ENCODE measurements at regions not wholly inside any gene's neighbourhood (a gene's known extent, or its start where the extent isn't known, plus 50 kb on each side); places are given as distances from the start of the nearest gene placed in this dataset.
A peak's percentile ranks its signal among the peaks of the same experiment; 100 is the strongest.

DNA sequence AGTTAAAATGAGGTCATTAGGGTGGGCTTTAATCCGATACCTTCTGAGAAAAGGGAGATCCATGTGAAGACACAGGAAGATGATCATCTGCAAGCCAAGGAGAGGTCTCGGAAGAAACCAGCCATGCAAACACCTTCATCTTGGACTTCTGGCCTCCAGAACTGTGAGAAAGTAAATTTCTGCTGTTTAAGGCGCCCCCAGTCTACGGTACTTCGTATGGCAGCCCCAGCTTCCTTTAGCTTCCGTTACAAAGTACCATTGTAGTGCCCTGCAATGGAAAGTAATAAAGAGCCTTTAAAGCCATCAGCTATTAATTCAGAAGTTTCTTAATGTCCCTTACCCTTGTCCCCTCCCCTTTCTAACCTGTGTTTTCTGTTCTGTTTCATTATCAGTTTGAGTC lies 308.1 kb downstream of the AACS start:
- DNase-seq = no peak

DNA sequence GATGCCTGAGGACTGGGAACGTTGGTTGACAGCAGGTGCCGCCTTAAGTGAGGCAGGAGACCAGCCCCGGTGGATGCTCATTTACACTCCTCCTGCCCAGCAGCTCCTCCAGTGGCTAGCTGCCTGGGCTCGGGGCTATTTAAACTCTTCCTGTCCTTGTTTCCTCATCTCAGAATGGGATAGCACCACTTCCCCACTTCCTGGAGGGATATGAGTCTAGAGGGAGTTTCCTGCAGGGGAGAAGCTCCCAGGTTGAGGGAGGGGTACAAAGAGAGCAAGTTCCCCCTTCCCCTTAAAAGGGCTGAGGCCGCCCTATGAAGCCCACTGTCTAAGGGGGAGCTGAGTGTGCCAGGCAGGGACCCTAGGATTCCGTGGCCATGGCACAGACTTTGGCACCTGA lies 311.2 kb downstream of the AACS start:
- DNase-seq = no peak

DNA sequence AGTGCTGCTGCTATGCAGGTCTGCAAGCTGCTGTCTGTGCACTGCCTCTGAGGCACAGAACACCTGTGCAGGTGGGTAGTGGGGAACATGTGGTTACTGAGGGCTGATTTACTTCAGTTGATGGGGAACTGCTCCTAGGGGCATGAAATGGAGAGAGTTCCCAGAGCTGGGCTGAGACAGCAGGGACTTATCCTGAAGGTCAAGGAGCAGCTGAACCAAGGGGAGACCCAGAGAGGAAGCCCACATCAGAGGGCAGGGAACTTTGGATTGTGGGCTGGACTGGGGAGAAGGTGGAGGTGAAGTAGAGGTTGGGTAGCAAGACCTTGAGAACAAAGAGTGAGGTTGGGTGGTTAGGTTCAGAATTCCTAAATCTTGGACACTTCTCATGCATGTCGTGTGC lies 311.9 kb downstream of the AACS start:
- no peak for DNase-seq

DNA sequence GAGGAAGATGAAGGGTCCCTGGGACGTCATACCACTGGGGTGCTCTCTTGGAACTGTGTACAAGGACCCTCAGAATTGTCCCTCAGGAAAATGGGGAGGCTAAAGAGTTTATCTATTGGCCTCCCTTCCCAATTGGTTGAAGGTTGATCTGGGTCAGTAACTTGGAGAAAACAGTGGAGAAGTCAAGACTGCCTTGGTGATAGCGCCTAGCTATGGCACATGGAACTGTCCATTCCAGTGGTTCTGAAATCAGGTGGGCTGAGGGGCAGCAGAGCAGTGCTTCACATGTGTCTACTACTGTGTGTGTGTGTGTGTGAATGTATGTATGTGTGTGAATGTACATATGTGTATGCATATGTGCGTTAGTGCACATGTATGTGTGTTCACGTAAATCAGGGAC lies 316.1 kb downstream of the AACS start:
- DNase-seq = no peak

DNA sequence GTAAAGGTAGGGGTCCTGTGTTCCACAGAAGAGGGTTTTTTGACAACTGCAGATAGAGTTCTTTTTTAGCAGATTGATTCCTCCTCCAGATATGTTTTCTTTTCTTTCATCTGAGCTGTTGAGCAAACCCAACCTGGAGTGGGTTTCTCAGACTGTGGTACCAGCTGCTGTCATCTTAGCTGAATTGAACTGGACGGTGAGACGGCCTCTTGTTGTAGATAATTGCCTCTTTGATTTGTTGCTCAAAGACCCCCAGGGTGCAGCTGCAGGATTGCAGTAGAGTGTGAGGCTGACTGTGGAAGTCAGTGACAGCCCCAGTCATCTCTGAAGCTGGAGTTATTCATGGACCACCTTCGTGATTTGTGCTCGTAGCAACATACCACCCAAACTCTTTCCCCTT lies 317.7 kb downstream of the AACS start:
- no peak for DNase-seq

DNA sequence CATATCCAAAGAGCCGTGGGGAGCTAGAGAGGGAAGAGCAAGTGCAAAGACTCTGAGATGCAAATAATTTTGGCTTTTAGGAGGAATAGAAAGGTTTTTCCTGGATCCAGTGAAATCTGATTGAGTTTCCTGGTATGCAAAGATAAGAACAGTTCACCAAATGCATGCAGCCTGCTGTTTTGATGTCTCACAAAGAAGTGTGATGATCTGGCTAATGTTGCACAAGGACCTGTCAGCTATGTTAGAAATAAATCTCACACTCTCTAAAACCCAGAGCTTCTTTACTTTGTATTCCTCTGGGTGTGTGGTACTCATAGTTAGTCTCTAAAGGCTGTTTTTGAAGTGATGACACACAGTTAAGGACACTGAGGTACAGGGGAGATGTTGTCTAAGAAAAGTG lies 321.4 kb downstream of the AACS start:
- no peak for DNase-seq

DNA sequence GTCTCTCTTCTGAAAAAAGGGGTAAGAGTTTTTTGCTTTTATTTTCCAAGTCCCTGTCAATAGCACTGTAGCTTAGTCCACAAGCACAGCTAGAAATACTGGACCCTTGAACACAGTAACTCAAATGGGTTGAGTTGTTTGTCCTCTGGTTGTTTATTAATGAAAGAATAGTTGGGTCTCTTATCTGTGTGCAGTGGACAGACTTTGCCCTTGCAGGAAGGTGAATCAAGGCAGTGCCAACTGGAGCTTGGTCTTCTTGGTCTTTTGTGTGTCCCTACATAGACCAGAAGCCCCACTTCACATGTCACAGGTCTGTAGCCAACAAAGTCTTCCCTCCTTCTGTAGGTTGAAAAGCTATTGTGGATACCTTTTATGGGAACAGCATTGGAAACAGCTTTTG lies 322.0 kb downstream of the AACS start:
- DNase-seq = no peak

DNA sequence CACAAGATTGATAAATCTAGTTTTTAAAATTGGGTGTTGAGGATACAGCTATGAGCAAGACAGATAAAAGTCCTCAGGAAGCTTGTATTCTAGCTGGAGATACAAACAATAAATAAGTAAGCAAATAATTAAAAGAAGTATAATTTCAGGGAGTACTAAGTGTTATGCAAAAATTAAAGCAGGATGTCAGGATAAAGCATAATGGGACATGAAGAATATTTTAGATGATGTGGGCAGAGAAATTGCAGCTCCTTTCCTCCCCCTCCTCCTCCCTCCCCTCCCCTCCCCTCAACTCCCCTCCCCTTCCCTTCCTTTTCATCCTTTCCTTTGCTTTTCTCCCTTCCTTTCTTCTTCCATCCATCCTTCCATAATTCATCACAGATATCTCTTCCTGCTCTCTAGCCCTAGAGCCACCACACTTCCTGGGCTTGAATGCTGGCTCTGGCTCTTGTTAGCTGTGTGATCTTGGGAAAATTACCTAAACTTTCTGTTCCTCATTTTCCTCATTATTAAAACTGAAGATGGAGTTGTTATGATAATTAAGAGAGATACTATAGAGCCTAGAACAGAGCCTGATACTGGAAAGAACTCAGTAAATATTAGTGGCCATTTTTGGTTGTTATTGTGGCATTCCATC lies 323.9 kb downstream of the AACS start:
- DNase-seq = no peak

DNA sequence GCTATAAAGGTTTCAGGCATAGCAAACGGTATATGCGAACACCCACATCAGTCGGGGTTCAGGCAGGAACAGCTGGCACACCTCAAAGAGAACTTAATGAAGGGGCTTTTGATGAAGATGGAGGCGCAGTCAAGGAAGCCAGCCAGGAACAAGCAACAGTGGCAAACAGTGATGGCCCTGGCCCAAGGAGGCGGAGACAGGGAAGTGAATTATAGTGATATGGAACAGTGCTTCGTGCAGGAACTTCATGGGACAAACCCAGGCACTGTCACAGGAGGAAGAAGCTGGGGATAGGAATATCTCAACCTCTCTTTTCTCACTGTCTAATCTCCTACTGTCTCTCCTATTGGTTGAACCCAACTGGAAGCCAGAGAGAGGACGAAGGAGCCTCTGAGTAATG lies 328.3 kb downstream of the AACS start:
- DNase-seq = no peak

DNA sequence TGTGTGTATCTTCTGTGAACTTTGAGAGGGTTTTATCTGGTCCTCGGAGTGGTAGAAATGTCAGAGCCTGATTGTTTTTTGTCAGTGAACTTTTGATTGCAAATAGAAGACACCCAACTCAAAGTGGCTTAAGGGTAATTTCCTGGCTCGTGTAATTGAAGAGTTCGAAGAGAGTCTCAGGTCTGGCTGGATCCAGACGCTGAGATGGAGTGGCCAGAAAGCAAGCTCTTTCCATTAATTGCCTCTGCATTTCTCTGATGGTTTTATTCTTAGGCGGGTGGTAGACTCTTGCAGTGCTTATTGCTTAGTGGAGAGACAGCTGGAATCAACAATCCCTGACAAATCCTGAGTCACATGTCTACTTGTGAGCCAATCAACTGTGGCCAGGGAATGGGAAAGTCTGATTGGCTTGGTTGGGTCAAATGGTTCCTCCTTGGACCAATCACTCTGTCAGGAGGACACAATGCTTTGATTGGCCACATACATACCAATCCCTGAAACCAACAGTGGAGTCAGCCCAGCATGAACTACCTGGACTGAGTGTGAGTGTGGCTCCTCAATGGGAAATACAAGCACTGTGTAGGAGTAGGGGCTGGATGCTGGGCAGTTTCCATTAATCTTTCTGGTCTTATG lies 330.5 kb downstream of the AACS start:
- no peak for DNase-seq

DNA sequence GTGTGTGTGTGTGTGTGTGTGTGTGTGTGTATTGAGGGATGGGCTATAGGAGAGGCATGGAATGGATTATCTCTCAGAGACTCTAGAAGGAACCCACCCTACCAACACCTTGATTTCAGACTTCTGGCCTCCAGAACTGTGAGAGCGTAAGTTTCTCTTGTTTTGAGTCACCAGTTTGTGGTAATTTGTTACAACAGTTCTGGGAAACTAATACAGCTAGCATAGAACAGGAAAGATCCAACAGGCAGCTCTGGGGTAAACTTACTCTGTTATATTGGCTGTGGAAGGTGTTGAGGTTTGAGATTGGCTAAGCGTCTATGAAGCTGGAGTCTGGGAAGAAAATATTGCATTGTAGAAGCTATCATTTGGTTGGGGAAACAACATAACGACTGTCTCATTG lies 334.3 kb downstream of the AACS start:
- no peak for DNase-seq

DNA sequence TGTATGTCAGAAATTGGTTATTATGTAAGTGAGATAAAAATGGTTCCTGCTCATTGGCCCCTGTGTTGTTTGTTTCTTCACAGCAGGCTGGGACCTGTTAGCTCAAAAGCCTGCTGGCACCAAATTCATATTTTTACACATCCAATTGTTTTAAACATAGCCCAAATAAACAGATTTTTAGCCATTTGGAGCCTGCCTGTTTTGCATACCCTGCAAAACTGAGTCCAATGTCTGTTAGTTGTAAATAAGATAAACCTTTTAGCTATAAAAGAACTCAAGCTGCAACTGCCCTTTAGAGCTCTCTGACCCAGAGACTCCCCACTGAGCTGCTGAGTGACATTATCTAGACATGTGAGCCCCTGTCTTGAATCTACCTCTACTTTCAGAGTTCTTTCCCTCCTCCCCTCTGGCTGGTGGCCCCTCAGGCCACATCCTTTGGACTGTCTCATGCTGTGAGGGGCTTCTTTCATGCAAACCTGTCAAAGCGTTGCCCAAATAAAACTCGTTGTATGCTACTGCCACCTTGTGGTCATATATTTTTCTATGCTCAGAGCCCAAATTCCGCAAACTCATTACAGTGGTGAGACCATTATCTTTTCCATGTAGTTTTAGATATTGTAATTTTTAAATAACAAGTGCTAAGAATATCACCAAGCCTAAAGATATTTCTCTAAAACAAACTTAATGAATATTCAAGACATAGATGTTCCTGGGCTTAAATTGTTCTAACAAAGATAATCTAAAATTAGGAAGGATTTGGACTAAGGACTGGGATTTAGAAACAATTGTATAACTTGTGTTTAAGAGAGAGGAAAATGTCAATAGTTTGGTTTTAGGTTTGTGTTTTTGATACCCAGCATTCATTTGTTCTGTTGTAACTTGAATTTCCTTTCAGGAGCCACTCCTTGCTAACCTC lies 337.9 kb downstream of the AACS start:
- DNase-seq = peak; percentile 62

DNA sequence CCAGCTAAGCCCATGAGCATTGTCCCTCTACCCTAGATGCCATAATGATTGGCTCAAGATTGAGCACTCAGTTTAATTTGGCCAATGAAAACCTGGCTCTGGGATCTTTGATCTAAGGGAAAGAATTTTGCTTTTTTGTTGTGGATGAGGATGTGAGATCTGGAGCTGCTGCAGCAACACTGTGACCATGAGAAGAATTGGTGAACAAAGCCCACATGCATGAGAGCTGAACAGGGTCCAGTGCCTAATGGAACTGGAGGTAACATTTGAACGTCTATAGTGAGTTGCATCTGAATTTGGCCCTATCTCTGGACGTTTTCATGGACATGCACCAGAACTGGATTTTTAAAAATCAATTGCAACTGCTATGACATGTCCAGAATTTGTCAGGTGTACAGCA lies 338.6 kb downstream of the AACS start:
- DNase-seq = no peak

DNA sequence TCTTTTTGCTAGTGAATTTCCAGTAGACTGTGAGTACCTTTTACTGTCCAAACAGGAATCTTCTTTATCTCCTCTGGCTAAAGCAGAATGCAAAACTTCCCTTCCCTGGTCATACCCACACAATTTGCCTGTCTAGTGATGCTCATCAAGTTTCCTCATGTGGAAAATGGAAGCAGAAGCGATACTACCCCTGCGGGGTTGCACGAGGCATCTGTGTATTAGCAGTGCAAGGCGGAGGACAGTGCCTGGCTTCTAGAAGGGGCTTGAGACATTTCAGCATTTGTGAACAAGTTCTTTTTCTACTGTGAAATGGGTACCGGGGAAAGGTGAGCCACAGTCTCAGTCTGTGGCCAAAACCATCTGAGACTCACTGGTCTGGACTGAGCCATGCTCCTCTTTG lies 340.9 kb downstream of the AACS start:
- DNase-seq = no peak

DNA sequence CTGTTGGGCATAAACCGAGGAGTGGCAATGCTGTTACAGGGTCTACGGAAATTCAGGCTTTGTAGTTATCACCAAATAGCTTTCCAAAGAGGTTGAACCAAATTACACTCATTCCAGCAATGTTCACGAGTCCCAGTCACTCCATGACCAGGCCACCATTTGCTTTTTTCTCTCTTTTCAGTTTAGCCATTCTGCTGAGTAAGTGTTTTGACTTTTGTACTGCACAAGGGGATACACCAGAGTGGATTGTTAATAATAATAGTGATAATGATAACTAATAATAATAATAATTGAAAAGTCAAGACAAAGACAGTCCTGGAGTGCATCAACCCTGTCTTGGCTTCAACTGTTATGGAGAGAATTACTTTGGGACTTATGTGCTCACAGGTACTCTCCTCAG lies 343.5 kb downstream of the AACS start:
- no peak for DNase-seq

DNA sequence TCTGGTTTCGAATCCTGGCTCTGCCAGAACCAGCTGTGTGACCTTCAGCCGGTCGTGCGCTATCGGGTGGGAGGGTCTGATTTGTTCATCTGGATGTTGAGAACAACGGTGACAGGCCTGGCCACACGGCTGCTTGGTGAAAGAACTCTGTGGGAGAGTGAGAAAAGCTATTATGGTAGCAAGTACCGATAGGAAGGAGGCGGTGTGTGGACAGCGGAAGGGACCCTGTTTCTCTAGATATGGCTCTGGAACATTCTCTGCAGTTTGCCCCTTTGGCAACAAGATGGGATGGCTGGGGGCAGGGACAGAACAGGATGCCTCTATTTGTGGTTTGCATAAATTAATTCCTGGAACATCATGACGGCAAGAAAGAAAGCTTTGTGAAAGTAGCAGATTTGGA lies 347.3 kb downstream of the AACS start:
- no peak for DNase-seq

DNA sequence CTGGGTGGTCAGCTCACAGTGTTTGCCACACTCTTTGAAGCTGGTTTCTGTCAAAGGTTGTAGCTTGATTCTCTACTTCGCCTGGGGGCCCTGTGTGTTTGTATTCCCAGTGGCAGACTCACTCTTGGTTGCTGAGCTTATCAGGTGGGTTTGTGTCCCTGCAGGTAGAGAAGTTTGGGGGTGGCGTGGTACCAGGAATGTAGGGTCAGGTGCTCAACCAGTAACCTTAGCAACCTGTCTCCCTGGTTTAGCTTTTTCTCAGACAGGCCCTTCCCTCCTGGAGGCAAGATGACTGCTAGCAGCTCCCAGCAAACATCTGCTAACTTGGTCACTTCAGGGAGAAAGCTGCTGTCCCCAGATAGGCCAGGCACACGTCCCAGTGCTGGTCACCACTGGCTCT lies 352.2 kb downstream of the AACS start:
- no peak for DNase-seq

DNA sequence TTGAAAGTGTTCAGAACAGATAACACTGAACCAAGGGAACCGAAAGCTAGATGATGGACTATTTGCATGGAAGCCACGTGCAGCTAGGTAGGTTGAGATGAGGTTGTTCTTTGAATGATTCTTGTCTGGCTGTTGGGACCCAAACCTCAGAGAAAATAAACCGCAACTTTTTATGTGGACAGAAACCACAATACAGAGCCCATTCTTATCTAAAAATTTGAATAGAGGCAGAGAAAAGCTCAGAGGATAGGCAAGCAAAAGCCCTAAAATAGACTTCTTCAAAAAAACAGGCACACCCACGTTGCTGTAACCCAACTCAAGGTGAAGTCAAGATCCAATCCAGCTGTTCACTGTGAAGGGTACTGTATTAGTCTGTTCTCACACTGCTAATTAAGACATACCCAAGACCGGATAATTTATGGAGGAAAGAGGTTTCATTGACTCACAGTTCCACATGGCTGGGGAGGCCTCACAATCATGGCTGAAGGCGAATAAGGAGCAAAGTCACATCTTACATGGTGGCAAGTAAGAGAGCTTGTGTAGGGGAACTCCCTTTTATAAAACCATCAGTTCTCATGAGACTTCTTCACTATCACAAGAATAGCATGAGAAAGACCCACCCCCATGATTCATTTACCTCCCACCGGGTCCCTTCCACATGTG lies 353.8 kb downstream of the AACS start:
- peak; percentile 37 for DNase-seq

DNA sequence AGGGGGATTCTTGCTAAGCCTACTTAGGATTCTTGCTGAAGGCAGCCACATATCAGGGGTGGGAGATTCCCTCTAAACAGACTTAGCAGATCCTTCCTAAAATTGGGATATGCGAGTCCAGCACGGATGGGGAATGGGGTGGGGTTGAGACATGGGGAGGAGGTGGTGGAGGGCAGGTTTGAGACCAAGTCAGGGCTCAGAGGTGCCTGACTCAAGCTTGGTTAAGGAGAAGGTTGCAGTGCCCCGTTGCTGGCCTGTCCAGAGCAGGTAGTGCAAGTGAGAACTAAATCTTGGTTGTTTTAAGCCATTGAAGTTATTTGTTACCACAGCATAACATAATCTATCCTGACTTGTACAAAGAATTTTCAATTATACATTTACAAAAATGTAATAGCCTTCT lies 359.7 kb downstream of the AACS start:
- no peak for DNase-seq

DNA sequence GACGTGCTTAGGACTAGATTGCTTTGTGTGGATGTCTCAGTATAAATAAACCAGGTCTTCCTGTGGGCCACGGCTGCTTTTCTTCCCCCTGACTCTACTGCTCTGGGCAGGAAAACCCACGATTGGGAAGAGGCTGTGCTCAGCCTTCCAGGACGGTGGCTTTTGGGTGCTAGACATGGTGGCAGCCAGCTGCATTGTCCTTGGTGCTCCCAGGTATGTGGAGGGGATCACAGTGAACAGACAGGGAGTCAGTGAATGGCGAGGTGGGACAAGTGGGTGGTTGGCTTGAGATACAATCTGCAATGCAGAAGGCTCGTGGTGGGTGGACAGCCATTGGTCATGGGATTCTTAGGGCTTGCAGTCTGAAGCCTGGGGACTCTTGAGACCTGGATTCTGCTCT lies 366.3 kb downstream of the AACS start:
- DNase-seq = no peak

DNA sequence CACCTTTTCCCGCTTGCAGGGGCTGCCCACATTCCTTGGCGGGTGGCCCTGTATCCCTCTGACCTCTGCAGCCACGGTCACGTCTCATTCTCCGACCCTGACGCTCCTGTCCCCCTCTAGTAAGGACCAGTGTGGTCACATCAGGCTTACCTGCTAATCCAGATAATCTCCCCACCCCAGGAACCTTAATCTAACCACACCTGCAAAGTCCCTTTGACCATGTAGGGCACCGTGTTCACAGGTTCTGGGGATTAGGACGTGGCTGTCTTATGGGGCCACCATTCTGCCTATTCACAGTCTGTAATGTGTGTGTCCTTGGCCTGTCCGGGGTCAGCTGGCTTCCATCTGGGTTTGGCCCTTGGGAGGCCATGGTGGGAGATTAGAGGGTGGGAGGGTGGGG lies 368.9 kb downstream of the AACS start:
- no peak for DNase-seq

DNA sequence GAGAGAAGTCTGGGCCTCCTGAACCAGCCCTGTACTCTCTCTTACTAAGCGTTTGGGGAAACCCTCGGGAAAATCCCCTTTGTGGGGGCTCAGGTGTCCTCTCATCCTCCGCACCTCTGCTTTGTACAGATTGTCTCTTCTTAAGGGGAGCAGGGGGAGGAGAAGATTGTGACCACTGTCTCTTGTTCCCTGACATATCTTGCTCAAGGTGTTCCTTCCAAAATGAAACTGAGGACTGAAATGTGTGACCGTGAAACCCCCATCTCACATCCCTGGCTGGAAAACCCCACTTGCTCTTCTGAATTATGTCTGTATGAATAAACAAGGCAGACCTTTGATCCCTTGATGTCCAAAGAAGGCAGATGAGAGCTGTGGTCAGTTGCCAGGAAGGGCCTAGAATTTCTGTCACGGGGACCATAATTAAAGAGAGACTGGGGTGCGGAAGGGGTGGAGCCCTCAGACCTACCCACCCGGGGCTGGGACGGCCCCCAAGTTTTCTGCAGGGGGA lies 369.8 kb downstream of the AACS start:
- DNase-seq = no peak

DNA sequence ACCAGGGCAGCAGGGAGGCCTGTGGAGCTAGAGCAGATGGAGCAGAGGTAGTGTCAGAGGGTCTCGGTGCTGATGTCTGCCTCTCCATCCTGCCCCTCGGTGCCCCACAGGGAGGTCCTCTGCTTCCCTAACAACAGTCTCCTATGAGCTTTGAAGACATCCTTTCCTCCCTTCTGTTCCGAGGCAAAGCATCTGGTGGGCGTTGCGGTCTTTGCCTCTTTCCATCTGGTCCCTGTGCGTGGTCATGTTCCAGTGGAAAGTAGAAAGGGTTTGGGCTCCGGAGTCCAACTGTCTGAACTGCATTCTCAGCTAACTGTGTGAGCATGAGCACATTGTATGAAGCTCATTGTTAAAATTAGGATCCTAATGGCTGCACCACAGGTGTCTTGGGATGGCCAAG lies 370.6 kb downstream of the AACS start:
- no peak for DNase-seq

DNA sequence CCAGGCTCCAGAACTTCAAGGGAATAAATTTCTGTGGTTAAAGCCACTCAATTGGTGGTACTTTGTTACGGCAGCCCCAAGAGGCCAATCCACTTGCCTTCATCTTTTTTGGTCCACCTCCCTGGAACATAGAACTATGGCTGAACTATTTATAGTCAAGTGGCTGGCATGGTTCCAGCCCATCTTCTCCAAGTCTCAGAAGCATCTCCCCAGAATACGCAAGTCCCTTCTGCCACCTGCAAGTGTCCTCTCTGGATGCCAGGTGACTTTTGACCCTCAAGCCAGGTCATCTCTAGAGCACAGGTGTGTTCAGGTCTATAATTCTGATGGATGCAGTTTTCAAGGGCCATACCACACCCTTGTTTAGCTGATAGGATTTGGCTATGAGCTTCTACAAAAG lies 371.5 kb downstream of the AACS start:
- no peak for DNase-seq
